GM19328 (cell line): ENCODE measurements at regions not wholly inside any gene's neighbourhood (a gene's known extent, or its start where the extent isn't known, plus 50 kb on each side); places are given as distances from the start of the nearest gene placed in this dataset.

Experiments
- ATAC-seq: cut with Tn5 transposase; IDR thresholded peaks from one replicate; pipeline ENCODE4 v1.9.1; 2021; ENCODE audit warnings: mild to moderate bottlenecking, moderate library complexity; ENCODE audit not compliant: unreplicated experiment

DNA sequence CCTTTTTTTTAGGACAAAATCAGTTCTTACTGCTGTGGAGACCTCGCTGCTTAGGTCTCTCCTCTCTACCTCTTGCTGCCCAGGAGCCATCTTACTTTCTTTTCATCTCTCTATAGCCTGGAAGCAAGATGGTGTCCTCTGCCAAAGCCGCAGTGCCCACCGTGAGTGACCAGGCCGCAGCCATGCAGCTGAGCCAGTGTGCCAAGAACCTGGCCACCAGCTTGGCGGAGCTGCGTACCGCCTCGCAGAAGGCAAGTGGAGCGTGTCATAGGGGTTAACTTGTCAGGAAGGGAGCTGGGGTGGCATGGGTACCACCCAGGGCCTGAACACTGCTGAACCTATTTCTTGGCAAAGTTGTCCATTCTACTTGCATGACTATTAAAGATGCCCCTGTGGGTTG is 320.3 kb upstream of the TPM1 start:
- ATAC-seq: no peak

DNA sequence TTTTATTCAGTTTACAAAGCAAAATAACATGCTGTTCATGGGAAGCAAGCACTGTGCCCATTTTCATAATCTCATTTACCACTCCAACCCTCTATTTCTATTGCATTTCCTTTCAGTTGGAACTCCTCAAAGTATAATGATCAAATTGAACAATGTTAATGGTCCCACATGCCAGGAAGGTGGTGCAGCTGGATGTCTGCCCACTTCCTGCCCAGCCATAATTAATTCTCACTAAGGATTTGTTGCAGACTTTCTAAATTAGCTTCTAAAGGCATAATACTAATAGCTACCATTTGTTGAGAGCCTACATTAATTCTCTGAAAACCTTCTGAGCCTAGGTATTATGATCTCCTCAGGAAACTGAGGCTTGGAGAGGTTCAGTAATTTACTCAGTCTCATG is 316.1 kb upstream of the TPM1 start:
- ATAC-seq: no peak

GRCh38 chr15:62727501-62727900 is 315.0 kb upstream of the TPM1 start:
- ATAC-seq: no peak

- no peak for ATAC-seq
Measured at GRCh38 chr15:62730825-62731224, 311.7 kb upstream of the TPM1 start.

- ATAC-seq: no peak
Measured at GRCh38 chr15:62732078-62732477, 310.5 kb upstream of the TPM1 start.

- no peak for ATAC-seq
Measured at GRCh38 chr15:62734706-62735105, 307.8 kb upstream of the TPM1 start.

- no peak for ATAC-seq
Measured at GRCh38 chr15:62736756-62737155, 305.8 kb upstream of the TPM1 start.

GRCh38 chr15:62737551-62737950 is 305.0 kb upstream of the TPM1 start:
- ATAC-seq: no peak

- ATAC-seq: no peak
Measured at GRCh38 chr15:62739082-62739481, 303.5 kb upstream of the TPM1 start.

DNA sequence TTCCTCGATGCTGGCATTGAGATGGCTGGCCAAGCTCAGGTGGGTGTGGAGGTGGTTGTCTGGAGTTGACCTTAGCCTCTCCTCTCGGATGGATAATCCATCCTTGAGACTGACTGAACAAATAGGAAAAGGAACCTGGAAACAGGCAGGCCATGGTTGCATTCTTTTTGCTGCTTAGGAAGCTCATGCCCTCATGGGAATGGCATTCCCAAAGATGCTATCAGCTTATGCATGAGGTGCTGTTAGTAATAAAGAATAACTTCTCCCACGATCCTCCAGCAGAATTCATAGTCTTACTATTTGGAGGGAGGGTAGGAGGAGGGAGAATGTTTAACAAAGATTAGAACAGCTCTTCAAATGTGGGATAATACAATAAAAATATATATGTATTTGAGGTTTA is 303.0 kb upstream of the TPM1 start:
- no peak for ATAC-seq

DNA sequence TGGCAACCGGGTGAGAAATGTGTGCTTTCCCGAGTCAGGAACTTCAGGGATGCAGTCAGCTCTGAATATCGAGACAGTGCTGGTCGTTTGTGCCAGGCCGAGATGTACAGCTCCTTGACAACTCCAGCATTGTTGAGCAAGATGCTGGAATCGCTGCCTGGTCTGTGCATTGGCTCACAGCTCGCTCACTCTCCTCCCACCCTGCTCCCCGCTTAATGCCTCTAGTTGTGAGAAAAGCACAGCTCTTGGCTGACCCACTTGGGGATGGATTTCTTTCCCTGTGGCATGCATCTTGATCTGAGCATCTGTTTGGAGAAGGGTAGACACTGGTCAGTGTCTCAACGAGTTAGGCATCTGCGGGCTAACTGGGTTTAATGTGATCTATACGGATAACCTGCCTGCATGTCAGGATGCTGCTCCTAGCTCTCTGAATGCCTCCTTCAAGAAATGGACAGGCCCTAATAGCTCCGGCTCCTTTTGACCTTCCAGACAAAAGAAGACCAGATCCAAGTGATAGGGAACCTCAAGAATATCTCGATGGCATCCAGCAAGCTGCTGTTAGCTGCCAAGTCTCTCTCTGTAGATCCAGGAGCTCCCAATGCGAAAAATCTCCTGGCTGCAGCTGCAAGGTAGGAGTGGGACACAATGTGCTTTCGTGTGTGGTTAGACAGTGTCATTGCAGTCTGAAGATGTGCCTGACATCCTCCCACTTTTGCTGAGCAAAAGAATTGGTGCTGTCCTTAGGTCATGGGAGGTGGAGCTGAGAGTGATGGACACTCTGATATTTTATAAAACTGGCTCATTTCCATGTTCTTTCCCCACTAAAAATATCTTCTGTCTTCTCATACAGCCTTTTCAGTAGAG is 302.2 kb upstream of the TPM1 start:
- no peak for ATAC-seq

DNA sequence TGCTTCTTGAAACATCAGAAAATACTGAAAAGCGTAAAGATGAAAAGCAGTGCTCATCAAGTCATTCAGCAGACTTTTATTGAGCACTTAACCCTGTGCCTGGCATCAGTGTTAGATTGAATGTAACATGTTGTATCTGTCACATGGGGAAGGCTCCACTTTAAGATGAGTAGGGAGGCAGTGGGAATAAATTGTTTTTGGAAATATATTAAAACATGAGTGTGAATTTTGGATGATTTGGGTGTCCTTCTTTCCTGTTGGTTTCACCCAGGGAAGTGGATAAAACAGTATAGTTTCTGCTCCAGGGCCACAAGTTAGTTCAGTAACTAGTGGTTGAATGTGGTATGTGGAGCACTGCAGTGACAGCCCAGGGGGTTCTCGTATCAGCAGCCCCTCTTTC is 301.4 kb upstream of the TPM1 start:
- ATAC-seq: no peak

DNA sequence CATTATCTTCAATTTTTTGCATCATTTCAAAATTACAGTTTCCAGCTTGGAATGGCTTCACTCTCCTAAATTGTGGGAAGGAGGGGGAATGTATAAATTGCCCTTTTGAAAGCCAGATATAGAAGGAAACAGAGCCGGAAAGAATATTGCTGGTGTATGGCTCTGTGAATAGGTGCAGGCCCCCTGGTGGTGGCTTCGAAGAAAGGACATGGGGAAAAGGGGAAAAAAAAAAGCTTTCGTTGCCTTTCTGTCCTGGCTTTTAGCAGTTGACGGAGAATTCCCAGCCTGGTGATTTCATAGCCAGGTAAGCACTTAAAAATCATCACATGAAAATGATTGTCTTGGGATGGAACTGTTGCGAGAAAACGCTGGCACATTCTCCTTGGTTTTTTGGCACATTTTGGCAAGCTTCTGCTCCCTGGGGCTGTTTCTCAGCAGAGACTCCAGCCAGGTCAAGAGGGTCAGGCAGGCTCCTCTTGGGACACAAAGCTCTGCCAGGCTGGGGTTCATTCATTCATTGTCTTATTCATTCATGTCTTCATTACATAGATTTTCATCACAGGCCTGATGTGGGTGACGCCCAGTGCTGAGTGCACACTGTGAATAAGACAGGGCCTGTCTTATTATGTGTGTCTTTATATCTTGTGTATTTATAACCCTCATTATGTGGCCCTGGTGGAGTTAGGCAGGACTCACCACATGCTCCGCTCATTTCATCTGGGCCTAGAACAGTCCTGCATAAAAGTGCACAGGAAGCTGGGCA is 300.0 kb upstream of the TPM1 start:
- ATAC-seq: no peak

DNA sequence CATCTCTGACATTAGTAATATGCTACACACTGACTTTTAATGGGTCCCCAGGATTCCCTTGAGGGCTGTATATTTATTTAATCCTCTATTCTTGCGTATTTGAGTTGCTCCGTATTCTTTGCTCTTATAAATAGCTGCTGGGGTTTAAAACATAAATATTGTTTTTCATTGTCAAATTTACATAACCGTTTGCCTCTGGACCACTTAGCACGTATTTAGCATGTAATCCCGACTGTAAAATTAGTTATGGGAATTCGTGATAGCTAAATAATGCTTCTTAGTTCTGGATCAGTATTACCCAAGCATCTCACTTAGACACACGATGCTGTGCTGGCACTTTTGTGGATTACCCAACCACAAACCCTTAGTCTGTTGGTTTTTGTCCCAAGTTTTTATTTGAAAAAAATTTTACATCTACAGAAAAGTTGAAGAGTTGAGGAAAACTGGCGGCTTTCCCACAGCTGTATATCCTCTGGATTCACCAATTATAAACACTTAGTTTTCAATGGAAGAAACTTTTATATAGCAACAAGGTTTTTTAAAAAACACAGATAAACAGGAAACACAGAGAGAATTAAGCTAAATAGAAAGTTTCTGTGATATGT is 296.8 kb upstream of the TPM1 start:
- ATAC-seq: no peak

DNA sequence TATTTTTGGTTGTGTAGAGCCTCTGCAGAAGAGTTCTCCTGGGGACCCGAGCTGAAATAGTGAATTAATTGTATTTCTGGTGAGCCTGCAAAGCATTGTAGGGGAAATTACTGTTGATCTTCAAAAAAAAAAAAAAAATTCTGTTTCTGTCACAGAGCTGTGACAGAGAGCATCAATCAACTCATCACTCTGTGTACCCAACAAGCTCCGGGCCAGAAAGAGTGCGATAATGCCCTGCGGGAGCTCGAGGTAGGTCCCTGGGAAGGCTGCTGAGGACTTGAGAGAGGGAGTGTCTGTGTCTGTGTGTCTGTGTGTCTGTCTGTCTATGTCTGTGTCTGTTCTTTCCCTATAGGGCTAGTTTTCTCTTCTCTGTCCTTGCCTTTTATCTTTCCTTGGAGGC is 294.4 kb upstream of the TPM1 start:
- ATAC-seq: no peak

DNA sequence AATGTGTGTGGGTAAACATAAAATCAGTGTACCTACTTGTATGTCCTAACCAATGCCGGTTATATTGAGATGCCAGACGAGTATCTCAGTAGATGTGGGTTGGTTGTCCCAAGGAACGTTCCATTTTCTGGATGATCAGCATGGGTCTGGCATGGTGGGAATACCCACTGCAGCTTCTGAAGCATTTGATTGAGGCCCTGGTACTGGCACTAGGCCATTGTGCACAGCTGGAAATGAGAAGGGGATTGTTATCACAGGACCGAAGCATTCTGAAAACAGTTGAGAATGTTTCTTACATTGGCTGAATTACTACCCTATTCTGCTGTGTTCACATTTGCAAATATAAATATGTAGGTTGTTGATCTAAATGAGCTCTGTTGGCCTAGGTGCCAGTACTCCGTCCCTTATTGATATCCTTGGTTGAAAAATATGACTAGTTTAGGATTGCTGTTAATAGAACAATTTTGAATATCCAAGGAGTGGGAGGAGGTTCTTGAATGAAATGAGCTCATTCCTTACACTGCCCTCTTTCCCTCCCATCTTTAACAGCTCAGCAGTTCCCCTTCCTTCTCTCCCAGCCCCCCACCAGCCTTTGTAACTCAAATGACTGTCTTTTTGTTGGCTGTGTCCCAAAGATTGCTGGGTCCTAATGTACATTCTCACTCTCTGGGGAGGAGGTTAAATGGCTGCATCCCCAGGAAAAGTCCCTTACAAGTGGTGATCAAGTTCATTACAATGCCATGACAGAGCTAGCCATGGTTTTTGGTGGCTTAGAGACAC is 293.3 kb upstream of the TPM1 start:
- ATAC-seq: no peak

DNA sequence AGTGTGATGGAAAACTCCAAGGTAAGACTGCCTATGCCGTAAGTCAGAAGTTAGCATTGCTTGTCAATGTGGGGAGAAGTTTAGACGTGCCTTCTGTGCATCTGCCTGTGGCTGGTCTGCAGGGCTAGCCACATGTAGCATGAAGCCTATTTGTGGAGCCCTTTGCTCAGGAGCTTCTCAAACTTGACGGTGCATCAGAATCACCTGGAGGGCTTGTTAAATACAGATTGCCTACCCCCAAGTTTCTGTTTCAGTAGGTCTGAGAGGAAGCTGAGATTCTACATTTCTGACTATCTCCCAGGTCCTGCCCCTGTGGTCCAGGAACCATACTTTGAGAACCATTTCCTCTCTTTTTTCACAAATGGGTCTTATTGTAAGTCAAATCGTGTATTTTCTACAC is 292.1 kb upstream of the TPM1 start:
- no peak for ATAC-seq

DNA sequence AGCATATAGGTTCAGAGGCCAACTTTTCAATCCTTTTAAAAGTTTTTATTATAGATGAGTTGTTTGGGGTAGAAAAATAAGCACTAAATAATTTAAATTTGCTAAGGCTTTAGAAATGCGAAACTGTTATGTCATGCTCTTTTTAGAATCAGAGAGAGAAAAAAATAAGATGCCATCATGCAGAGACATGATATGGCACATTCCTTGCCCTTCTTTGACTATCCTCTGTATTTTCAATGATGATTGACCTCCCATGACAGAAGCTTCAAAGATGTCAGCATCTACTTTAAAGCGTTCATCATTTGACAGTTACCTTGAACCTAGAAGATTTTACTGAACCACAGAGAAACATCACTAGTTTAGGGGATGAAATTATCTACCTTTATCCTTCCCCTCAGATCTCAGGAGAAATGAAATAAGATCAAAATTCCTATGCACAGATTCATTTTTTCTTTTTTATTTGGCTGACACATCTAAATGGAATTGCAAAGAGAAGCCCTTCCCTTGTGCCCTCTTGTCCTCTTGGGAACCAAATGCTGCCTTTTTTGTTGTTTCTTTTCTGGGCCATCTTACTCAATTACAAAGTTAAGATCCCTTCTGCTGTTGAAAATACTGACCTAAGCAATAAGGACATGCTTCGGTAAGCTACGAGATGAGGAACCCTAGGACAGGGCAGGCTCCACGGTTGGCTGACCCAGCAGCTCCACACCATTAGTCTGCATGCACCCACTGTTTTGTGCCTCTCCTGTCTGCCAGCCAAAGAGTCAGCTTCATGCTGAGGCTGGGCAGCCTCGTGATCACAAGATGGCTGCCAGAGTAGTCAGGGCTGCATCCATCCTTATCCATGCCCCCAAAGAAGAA is 289.7 kb upstream of the TPM1 start:
- ATAC-seq: no peak

- ATAC-seq: no peak
Measured at GRCh38 chr15:62753518-62754221, 288.9 kb upstream of the TPM1 start.
